Loucy (cell line): ENCODE measurements at regions not wholly inside any gene's neighbourhood (a gene's known extent, or its start where the extent isn't known, plus 50 kb on each side); places are given as distances from the start of the nearest gene placed in this dataset.

Experiments used
- H2AFZ ChIP-seq: fragments of 200-600 bp; sonication (generic); 2 replicates; pipeline ENCODE4 v1.6.0; 2016; ENCODE audit warnings: antibody characterized with exemption, mild to moderate bottlenecking, low read length, moderate library complexity
- H3F3A ChIP-seq: fragments of 200-600 bp; 2 replicates; pipeline ENCODE4 v1.6.0; 2016; ENCODE audit warnings: antibody characterized with exemption, low read depth, mild to moderate bottlenecking
- H3K27me3 ChIP-seq: fragments of 200-600 bp; sonication (generic); 2 replicates; pipeline ENCODE4 v1.6.1; 2014; ENCODE audit warnings: low read length, mild to moderate bottlenecking; ENCODE audit not compliant: insufficient read depth, poor library complexity, severe bottlenecking
- H3K36me3 ChIP-seq: fragments of 200-600 bp; sonication (generic); 2 replicates; pipeline ENCODE4 v1.6.1; 2016; ENCODE audit warnings: low read length; ENCODE audit not compliant: insufficient read depth
- H3K4me1 ChIP-seq: fragments of 200-600 bp; sonication (generic); 2 replicates; pipeline ENCODE4 v1.5.1; 2014; ENCODE audit warnings: low read length, mild to moderate bottlenecking; ENCODE audit not compliant: insufficient read depth, poor library complexity, severe bottlenecking
- H3K4me2 ChIP-seq: fragments of 200-600 bp; sonication (generic); 2 replicates; pipeline ENCODE4 v1.6.0; 2014; ENCODE audit warnings: antibody characterized with exemption, low read length, low read depth, mild to moderate bottlenecking; ENCODE audit not compliant: poor library complexity, severe bottlenecking
- H3K4me3 ChIP-seq: fragments of 200-600 bp; sonication (generic); 2 replicates; pipeline ENCODE4 v1.5.1; 2014; ENCODE audit warnings: low read length, mild to moderate bottlenecking, mixed read lengths; ENCODE audit not compliant: poor library complexity, severe bottlenecking
- H3K79me2 ChIP-seq: fragments of 200-600 bp; sonication (generic); 2 replicates; pipeline ENCODE4 v1.6.1; 2014; ENCODE audit warnings: low read length; ENCODE audit not compliant: insufficient read depth
- H3K9ac ChIP-seq: fragments of 200-600 bp; sonication (generic); 2 replicates; pipeline ENCODE4 v1.6.0; 2014; ENCODE audit warnings: mild to moderate bottlenecking, low read depth, low read length, moderate library complexity; ENCODE audit not compliant: poor library complexity, severe bottlenecking
- H3K9me2 ChIP-seq: fragments of 200-600 bp; sonication (generic); replicated peaks from 2 replicates; pipeline ENCODE4 v1.6.1; 2016; ENCODE audit warnings: low read depth, low read length, mixed read lengths
- H3K9me3 ChIP-seq: fragments of 200-600 bp; sonication (generic); 2 replicates; pipeline ENCODE4 v1.6.1; 2014; ENCODE audit warnings: mild to moderate bottlenecking, antibody characterized with exemption, low read length, low read depth; ENCODE audit not compliant: insufficient read depth
- H4K20me1 ChIP-seq: fragments of 200-600 bp; sonication (generic); 2 replicates; pipeline ENCODE4 v1.6.0; 2014; ENCODE audit warnings: antibody characterized with exemption, low read length, mild to moderate bottlenecking; ENCODE audit not compliant: insufficient read depth, poor library complexity, severe bottlenecking
- CTCF ChIP-seq: fragments of 200-600 bp; sonication (generic); conservative IDR thresholded peaks from 2 replicates; pipeline ENCODE4 v1.5.1; 2014; ENCODE audit warnings: mild to moderate bottlenecking, antibody characterized with exemption, low read length
- EZH2phosphoT487 ChIP-seq: fragments of 200-600 bp; IDR thresholded peaks from 2 replicates; pipeline ENCODE4 v1.6.1; 2018; ENCODE audit warnings: antibody characterized with exemption, mild to moderate bottlenecking, moderate library complexity, borderline replicate concordance

- H3K9ac ChIP-seq, result no peak overlapping the region
- H3K9me3 ChIP-seq, result no peaks in the 10 kb centered on the region
- TF ChIP-seq EZH2phosphoT487 (no peak), CTCF (no peak)
- no peaks in the 10 kb centered on the region for H4K20me1 ChIP-seq
- no peaks in the 10 kb centered on the region for H3F3A ChIP-seq
- H3K9me2 ChIP-seq, result no peaks in the 10 kb centered on the region
- no peaks in the 10 kb centered on the region for H3K36me3 ChIP-seq
- H3K4me3 ChIP-seq, result no peak overlapping the region
- H3K4me1 ChIP-seq, result no peaks in the 10 kb centered on the region
- no peak overlapping the region for H3K4me2 ChIP-seq
- H3K27me3 ChIP-seq, result no peaks in the 10 kb centered on the region
- H2AFZ ChIP-seq, result no peak overlapping the region
- no peaks in the 10 kb centered on the region for H3K79me2 ChIP-seq
These were observed 63.4 kb upstream of the CTXND1 start for GRCh38 chr15:80315289-80315987.

GRCh38 chr15:80317389-80318182, 65.6 kb upstream of the CTXND1 start:
- Histone ChIP-seq H4K20me1 (no peaks in the 10 kb centered on the region), H3K4me3 (no peak overlapping the region), H3K9me2 (no peaks in the 10 kb centered on the region), H3K9me3 (no peaks in the 10 kb centered on the region), H3K36me3 (no peaks in the 10 kb centered on the region), H3K9ac (no peak overlapping the region), H3K27me3 (no peaks in the 10 kb centered on the region), H3K79me2 (no peaks in the 10 kb centered on the region), H3F3A (no peaks in the 10 kb centered on the region), H3K4me2 (no peak overlapping the region), H2AFZ (no peak overlapping the region), H3K4me1 (no peaks in the 10 kb centered on the region)
- no peak for TF ChIP-seq EZH2phosphoT487
- TF ChIP-seq CTCF, result no peak

GRCh38 chr15:80321853-80322252, 69.8 kb upstream of the CTXND1 start:
- H3K9me2 ChIP-seq, result no peaks in the 10 kb centered on the region
- no peaks in the 10 kb centered on the region for H3K9me3 ChIP-seq
- H3K4me2 ChIP-seq, result no peak overlapping the region
- H3K4me3 ChIP-seq, result no peak overlapping the region
- no peak overlapping the region for H2AFZ ChIP-seq
- no peaks in the 10 kb centered on the region for H3K79me2 ChIP-seq
- no peaks in the 10 kb centered on the region for H3K27me3 ChIP-seq
- no peaks in the 10 kb centered on the region for H4K20me1 ChIP-seq
- H3K9ac ChIP-seq, result no peak overlapping the region
- TF ChIP-seq CTCF (no peak), EZH2phosphoT487 (no peak)
- H3K36me3 ChIP-seq, result no peaks in the 10 kb centered on the region
- H3K4me1 ChIP-seq, result no peaks in the 10 kb centered on the region
- H3F3A ChIP-seq, result no peaks in the 10 kb centered on the region
